GM12878 (cell line): ENCODE measurements at regions not wholly inside any gene's neighbourhood (a gene's known extent, or its start where the extent isn't known, plus 50 kb on each side); places are given as distances from the start of the nearest gene placed in this dataset.

Source experiments
- ATAC-seq: fragments of 200-7000 bp; cut with Tn5 transposase; 3 replicates; pipeline ENCODE4 v1.9.1; 2020; ENCODE audit warnings: mild to moderate bottlenecking, moderate library complexity
- BruUV-seq: library from RNA; stranded (reverse); fragments of 400-500 nt; replicated peaks from 2 replicates; lab custom pipeline; 2021; lab: Mats Ljungman, UMichigan
- CTCF ChIA-PET: fragments of 300-600 bp; sonication (Branson Sonifier 250); formaldehyde crosslinking; extraction: SDS; loops from one replicate; lab custom pipeline; 2021; ENCODE audit warnings: inconsistent platforms; lab: Yijun Ruan, JAX
- POLR2A ChIA-PET: fragments of 350-600 bp; formaldehyde crosslinking; extraction: SDS; loops from one replicate; lab custom pipeline; 2021; ENCODE audit warnings: inconsistent platforms; lab: Charles Lee
- RAD21 ChIA-PET: fragments of 300-600 bp; sonication (Branson Sonifier 250); formaldehyde crosslinking; loops from one replicate; lab custom pipeline; 2023; ENCODE audit warnings: antibody characterized with exemption; ENCODE audit not compliant: unreplicated experiment; lab: Charles Lee
- SMC1A ChIA-PET: fragments of 300-600 bp; sonication (Branson Sonifier 250); formaldehyde crosslinking; loops from one replicate; lab custom pipeline; 2023; ENCODE audit not compliant: unreplicated experiment, uncharacterized antibody; lab: Charles Lee
- DNase-seq: peaks from one replicate; pipeline ENCODE4 v3.0.0-alpha.2; 2011; ENCODE audit warnings: low read depth, low spot score
- FAIRE-seq: peaks from 3 replicates; lab custom pipeline; 2011; peaks lifted over from hg19 to GRCh38; lab: Jason Lieb, UNC
- H2AFZ ChIP-seq: 2 replicates; pipeline ENCODE4 v1.6.0; 2011; ENCODE audit warnings: low read depth, low read length, control low read depth; ENCODE audit not compliant: control insufficient read depth
- H3K27ac ChIP-seq: 2 replicates; pipeline ENCODE4 v1.5.1; 2011; ENCODE audit warnings: control low read depth; ENCODE audit not compliant: control insufficient read depth, insufficient read depth
- H3K27me3 ChIP-seq, 2 experiments: replicated peaks in 1 of 2; 2 replicates each; pipeline versions ENCODE4 v1.6.0 to v1.6.1; 2011; ENCODE audit warnings: low read length in 1 of 2; ENCODE audit not compliant: control insufficient read depth in 2 of 2, insufficient read depth in 2 of 2
- H3K36me3 ChIP-seq, 2 experiments: 2 replicates each; pipeline ENCODE4 v1.5.1; 2011; ENCODE audit warnings: low read length in 1 of 2; ENCODE audit not compliant: control insufficient read depth in 2 of 2, insufficient read depth in 2 of 2
- H3K4me1 ChIP-seq: 2 replicates; pipeline ENCODE4 v1.6.1; 2011; ENCODE audit warnings: mild to moderate bottlenecking, low read length, moderate library complexity, mixed read lengths; ENCODE audit not compliant: control insufficient read depth, insufficient read depth
- H3K4me2 ChIP-seq: 2 replicates; pipeline ENCODE4 v1.6.0; 2011; ENCODE audit warnings: control low read depth; ENCODE audit not compliant: control insufficient read depth, insufficient read depth
- H3K4me3 ChIP-seq: fragments of 200-600 bp; sonication (generic); 2 replicates; pipeline ENCODE4 v1.5.1; 2016
- H3K79me2 ChIP-seq: 2 replicates; pipeline ENCODE4 v1.6.0; 2011; ENCODE audit warnings: low read length; ENCODE audit not compliant: control insufficient read depth, insufficient read depth
- H3K9ac ChIP-seq: 2 replicates; pipeline ENCODE4 v1.8.0; 2011; ENCODE audit warnings: low read length, control low read depth, mixed read lengths; ENCODE audit not compliant: control insufficient read depth, insufficient read depth
- H3K9me3 ChIP-seq: replicated peaks from 3 replicates; pipeline ENCODE4 v1.5.1; 2011; ENCODE audit warnings: mild to moderate bottlenecking, low read length; ENCODE audit not compliant: control insufficient read depth, insufficient read depth
- H4K20me1 ChIP-seq: 2 replicates; pipeline ENCODE4 v1.6.0; 2011; ENCODE audit not compliant: control insufficient read depth, insufficient read depth
- CREB1 ChIP-seq: IDR thresholded peaks from 2 replicates; pipeline ENCODE4 v1.6.1; 2012; ENCODE audit warnings: low read depth, mild to moderate bottlenecking, inconsistent platforms
- IKZF2 ChIP-seq, 2 experiments: fragments of 450-650 bp; IDR thresholded peaks; 2 replicates each; pipeline ENCODE4 v1.6.1; 2017; ENCODE audit warnings: mild to moderate bottlenecking in 2 of 2, moderate library complexity in 2 of 2
- JUNB ChIP-seq: IDR thresholded peaks from 2 replicates; pipeline ENCODE4 v1.6.1; 2016; ENCODE audit warnings: antibody characterized with exemption, mild to moderate bottlenecking
- MEF2B ChIP-seq: fragments of 450-650 bp; IDR thresholded peaks from 2 replicates; pipeline ENCODE4 v1.6.1; 2018; ENCODE audit warnings: mild to moderate bottlenecking, moderate library complexity; ENCODE audit not compliant: partially characterized antibody, poor library complexity, severe bottlenecking
- NFIC ChIP-seq: IDR thresholded peaks from 2 replicates; pipeline ENCODE4 v1.6.1; 2012; ENCODE audit warnings: low read depth, mild to moderate bottlenecking, inconsistent platforms, low read length, moderate library complexity
- PML ChIP-seq: IDR thresholded peaks from 2 replicates; pipeline ENCODE4 v1.6.1; 2012; ENCODE audit warnings: low read length, inconsistent platforms
- RCOR1 ChIP-seq: conservative IDR thresholded peaks from 2 replicates; pipeline ENCODE4 v1.6.1; 2012; ENCODE audit warnings: low read depth, low read length, improper control_type of control experiment
- TCF12 ChIP-seq: IDR thresholded peaks from 2 replicates; pipeline ENCODE4 v1.6.1; 2011; ENCODE audit warnings: low read depth, mild to moderate bottlenecking, low read length
- YY1 ChIP-seq: IDR thresholded peaks from 2 replicates; pipeline ENCODE4 v1.6.1; 2011; ENCODE audit warnings: low read depth, mild to moderate bottlenecking, low read length
- ZZZ3 ChIP-seq: IDR thresholded peaks from 2 replicates; pipeline ENCODE4 v1.6.1; 2011; ENCODE audit warnings: low read depth; ENCODE audit not compliant: control insufficient read depth, insufficient read length
- WGBS: methylation state at CpG from one replicate; pipeline ENCODE4 v1.1.6; 2016; ENCODE audit warnings: low lambda C conversion rate; ENCODE audit not compliant: insufficient replicate concordance, insufficient coverage; ENCODE audit errors: missing lambda C conversion rate; 5-methylcytosine and 5-hydroxymethylcytosine counted together
- in situ Hi-C: fragments of 300-500 bp; cut with MboI; formaldehyde crosslinking; loops from 9 replicates; pipeline ENCODE4 v1.14.3; 2018; ENCODE audit warnings: mixed read lengths
- intact Hi-C: fragments of 100-400 bp; cut with micrococcal nuclease; formaldehyde crosslinking; loops from one replicate; pipeline ENCODE4 v1.14.2; 2022; ENCODE audit not compliant: unreplicated experiment
- TF ChIP-seq, protein P1 (sequence below): fragments of 450-650 bp; IDR thresholded peaks from 2 replicates; pipeline ENCODE4 v1.6.1; 2017; ENCODE audit warnings: low read depth, mild to moderate bottlenecking, moderate library complexity
- TF ChIP-seq, protein P2 (sequence below): fragments of 150-350 bp; IDR thresholded peaks from 2 replicates; pipeline ENCODE4 v1.6.1; 2016; ENCODE audit warnings: low read depth, low read length
- TF ChIP-seq, protein P3 (sequence below): IDR thresholded peaks from 2 replicates; pipeline ENCODE4 v1.6.1; 2012; ENCODE audit warnings: low read depth, low read length, improper control_type of control experiment
- TF ChIP-seq, protein P4 (sequence below): fragments of 450-650 bp; conservative IDR thresholded peaks from 2 replicates; pipeline ENCODE4 v1.6.1; 2017; ENCODE audit warnings: mild to moderate bottlenecking, moderate library complexity
- TF ChIP-seq, protein P5 (sequence below): IDR thresholded peaks from 2 replicates; pipeline ENCODE4 v1.6.1; 2011; ENCODE audit warnings: borderline replicate concordance, low read depth, mild to moderate bottlenecking, moderate library complexity, mixed read lengths, low read length; ENCODE audit not compliant: insufficient read depth; ENCODE audit errors: extremely low read length

DNA sequence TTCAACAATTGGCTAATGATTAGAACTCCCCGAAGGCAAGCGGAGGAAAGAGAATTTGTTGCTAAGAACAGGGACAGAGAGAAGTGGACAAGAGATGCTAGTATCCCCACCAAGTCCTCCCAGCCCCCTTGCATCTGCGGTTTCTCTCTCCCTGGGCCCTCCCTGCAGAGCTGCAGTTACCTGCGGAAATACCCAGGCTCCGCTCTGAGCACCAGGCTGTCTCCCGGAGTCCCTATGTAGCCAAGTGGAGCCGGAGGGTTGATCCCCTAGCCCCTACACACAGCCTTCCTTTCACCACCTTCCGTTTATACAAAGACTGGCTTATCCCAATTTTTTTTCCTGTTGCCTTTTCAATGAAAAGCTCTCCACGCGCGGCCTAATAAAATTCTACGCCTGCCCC lies 834.4 kb downstream of the KCNJ2 start (continued):
- TF ChIP-seq, protein P1, sequence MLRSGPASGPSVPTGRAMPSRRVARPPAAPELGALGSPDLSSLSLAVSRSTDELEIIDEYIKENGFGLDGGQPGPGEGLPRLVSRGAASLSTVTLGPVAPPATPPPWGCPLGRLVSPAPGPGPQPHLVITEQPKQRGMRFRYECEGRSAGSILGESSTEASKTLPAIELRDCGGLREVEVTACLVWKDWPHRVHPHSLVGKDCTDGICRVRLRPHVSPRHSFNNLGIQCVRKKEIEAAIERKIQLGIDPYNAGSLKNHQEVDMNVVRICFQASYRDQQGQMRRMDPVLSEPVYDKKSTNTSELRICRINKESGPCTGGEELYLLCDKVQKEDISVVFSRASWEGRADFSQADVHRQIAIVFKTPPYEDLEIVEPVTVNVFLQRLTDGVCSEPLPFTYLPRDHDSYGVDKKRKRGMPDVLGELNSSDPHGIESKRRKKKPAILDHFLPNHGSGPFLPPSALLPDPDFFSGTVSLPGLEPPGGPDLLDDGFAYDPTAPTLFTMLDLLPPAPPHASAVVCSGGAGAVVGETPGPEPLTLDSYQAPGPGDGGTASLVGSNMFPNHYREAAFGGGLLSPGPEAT = no peak
- no peak for TF ChIP-seq MEF2B
- TF ChIP-seq, protein P2, sequence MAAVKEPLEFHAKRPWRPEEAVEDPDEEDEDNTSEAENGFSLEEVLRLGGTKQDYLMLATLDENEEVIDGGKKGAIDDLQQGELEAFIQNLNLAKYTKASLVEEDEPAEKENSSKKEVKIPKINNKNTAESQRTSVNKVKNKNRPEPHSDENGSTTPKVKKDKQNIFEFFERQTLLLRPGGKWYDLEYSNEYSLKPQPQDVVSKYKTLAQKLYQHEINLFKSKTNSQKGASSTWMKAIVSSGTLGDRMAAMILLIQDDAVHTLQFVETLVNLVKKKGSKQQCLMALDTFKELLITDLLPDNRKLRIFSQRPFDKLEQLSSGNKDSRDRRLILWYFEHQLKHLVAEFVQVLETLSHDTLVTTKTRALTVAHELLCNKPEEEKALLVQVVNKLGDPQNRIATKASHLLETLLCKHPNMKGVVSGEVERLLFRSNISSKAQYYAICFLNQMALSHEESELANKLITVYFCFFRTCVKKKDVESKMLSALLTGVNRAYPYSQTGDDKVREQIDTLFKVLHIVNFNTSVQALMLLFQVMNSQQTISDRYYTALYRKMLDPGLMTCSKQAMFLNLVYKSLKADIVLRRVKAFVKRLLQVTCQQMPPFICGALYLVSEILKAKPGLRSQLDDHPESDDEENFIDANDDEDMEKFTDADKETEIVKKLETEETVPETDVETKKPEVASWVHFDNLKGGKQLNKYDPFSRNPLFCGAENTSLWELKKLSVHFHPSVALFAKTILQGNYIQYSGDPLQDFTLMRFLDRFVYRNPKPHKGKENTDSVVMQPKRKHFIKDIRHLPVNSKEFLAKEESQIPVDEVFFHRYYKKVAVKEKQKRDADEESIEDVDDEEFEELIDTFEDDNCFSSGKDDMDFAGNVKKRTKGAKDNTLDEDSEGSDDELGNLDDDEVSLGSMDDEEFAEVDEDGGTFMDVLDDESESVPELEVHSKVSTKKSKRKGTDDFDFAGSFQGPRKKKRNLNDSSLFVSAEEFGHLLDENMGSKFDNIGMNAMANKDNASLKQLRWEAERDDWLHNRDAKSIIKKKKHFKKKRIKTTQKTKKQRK = no peak
- TF ChIP-seq ZZZ3 = no peak
- TF ChIP-seq PML = no peak
- no peak for TF ChIP-seq RCOR1
- TF ChIP-seq, protein P3, sequence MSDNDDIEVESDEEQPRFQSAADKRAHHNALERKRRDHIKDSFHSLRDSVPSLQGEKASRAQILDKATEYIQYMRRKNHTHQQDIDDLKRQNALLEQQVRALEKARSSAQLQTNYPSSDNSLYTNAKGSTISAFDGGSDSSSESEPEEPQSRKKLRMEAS = no peak

DNA sequence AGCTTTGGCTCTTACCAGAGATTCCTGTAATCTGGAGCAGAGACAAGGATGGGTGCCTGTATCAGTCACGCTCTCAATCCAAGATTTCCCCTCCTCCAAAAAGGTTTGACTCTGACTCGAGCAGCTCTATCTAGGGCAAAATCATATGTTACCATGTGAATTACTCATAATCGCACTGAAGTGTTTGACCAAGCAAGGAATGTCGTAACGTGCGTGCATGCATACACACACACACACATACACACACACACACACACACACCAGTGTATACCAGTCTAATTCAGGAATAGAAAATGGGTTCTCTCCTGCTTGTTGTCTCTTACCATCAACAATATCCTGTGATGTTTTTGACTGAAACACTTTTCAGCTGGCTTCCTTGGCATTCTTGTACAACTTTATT lies 835.1 kb downstream of the KCNJ2 start:
- 53% methylated on average over 6 of the region's 6 CpGs for WGBS
- ChIA-PET RAD21 (no interaction called here), POLR2A (no interaction called here), SMC1A (interaction anchor here (0.5 to 1.1 kb wide), 2 partner anchors 21 to 84 kb away, joined by 3 read pairs; no protein-coding TSS in a partner anchor), CTCF (no interaction called here)
- no peak overlapping the region for H3K27ac ChIP-seq
- in situ Hi-C loops (no loop called here), intact Hi-C loops (no loop called here)
- H3K9ac ChIP-seq = no peak overlapping the region
- BruUV-seq = no TSS peak
- no peaks in the 10 kb centered on the region for H3K9me3 ChIP-seq
- no peaks in the 10 kb centered on the region for H4K20me1 ChIP-seq
- H3K4me3 ChIP-seq = no peak overlapping the region
- H3K4me2 ChIP-seq = no peak overlapping the region
- H3K79me2 ChIP-seq = no peaks in the 10 kb centered on the region
- no peaks in the 10 kb centered on the region for H3K4me1 ChIP-seq
- no peak for ATAC-seq
- no peak for TF ChIP-seq CREB1
- no peak for TF ChIP-seq JUNB
- no peak for TF ChIP-seq YY1
- TF ChIP-seq MEF2B = no peak
- TF ChIP-seq NFIC = no peak
- TF ChIP-seq, protein P4, sequence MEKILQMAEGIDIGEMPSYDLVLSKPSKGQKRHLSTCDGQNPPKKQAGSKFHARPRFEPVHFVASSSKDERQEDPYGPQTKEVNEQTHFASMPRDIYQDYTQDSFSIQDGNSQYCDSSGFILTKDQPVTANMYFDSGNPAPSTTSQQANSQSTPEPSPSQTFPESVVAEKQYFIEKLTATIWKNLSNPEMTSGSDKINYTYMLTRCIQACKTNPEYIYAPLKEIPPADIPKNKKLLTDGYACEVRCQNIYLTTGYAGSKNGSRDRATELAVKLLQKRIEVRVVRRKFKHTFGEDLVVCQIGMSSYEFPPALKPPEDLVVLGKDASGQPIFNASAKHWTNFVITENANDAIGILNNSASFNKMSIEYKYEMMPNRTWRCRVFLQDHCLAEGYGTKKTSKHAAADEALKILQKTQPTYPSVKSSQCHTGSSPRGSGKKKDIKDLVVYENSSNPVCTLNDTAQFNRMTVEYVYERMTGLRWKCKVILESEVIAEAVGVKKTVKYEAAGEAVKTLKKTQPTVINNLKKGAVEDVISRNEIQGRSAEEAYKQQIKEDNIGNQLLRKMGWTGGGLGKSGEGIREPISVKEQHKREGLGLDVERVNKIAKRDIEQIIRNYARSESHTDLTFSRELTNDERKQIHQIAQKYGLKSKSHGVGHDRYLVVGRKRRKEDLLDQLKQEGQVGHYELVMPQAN = no peak
- no peak for TF ChIP-seq IKZF2 (IDR thresholded peaks at IDR 0.05)
- TF ChIP-seq, protein P5, sequence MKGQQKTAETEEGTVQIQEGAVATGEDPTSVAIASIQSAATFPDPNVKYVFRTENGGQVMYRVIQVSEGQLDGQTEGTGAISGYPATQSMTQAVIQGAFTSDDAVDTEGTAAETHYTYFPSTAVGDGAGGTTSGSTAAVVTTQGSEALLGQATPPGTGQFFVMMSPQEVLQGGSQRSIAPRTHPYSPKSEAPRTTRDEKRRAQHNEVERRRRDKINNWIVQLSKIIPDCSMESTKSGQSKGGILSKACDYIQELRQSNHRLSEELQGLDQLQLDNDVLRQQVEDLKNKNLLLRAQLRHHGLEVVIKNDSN = no peak
- no peak for TF ChIP-seq TCF12
- no peak for DNase-seq
- H3K27me3 ChIP-seq = no peaks in the 10 kb centered on the region
- no peaks in the 10 kb centered on the region for H3K36me3 ChIP-seq
- H2AFZ ChIP-seq = no peak overlapping the region
- FAIRE-seq = no peak
